IPS-18a (cell line): ENCODE measurements at regions not wholly inside any gene's neighbourhood (a gene's known extent, or its start where the extent isn't known, plus 50 kb on each side); places are given as distances from the start of the nearest gene placed in this dataset.

ENCODE experiments used
- H3K27ac ChIP-seq: one replicate; pipeline ENCODE4 v1.5.1; 2013; ENCODE audit warnings: low read length
- H3K27me3 ChIP-seq: one replicate; pipeline ENCODE4 v1.6.1; 2013; ENCODE audit warnings: mild to moderate bottlenecking, low read length; ENCODE audit not compliant: control insufficient read depth, insufficient read depth
- H3K36me3 ChIP-seq: one replicate; pipeline ENCODE4 v1.6.1; 2013; ENCODE audit warnings: low read depth, low read length; ENCODE audit not compliant: control insufficient read depth
- H3K4me1 ChIP-seq: one replicate; pipeline ENCODE4 v1.6.1; 2013; ENCODE audit warnings: low read depth, low read length; ENCODE audit not compliant: control insufficient read depth
- H3K4me3 ChIP-seq: one replicate; pipeline ENCODE4 v1.5.1; 2013; ENCODE audit warnings: low read length
- H3K9ac ChIP-seq: one replicate; pipeline ENCODE4 v1.6.1; 2013; ENCODE audit warnings: mild to moderate bottlenecking, low read length, moderate library complexity
- H3K9me3 ChIP-seq: one replicate; pipeline ENCODE4 v1.6.1; 2013; ENCODE audit warnings: low read depth, low read length; ENCODE audit not compliant: control insufficient read depth

DNA sequence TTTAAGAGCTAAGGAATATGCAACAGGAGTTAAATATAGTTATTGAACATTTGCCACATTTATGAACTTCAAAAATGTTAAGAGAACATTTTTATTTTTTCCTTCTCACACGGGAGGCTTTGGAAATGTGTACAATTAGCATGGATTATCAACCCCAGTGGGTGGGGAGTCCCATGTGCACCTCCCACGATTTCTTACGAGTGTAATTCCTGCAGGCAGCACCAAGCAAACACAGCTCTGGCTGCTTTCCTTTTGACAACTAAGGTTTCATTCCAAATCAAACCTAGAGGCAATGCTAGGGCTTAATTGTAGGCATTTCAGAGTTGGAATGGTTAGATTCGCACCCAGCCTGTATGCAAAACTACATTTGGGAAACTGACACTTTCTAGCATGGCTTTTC, 460.9 kb downstream of the METTL15 start:
- Histone ChIP-seq H3K27ac (no peak overlapping the region), H3K36me3 (no peaks in the 10 kb centered on the region), H3K4me3 (no peak overlapping the region), H3K9ac (no peak overlapping the region), H3K27me3 (peaks cover 32% of the 10 kb centered on the region), H3K4me1 (peaks cover 5% of the 10 kb centered on the region), H3K9me3 (no peaks in the 10 kb centered on the region)

DNA sequence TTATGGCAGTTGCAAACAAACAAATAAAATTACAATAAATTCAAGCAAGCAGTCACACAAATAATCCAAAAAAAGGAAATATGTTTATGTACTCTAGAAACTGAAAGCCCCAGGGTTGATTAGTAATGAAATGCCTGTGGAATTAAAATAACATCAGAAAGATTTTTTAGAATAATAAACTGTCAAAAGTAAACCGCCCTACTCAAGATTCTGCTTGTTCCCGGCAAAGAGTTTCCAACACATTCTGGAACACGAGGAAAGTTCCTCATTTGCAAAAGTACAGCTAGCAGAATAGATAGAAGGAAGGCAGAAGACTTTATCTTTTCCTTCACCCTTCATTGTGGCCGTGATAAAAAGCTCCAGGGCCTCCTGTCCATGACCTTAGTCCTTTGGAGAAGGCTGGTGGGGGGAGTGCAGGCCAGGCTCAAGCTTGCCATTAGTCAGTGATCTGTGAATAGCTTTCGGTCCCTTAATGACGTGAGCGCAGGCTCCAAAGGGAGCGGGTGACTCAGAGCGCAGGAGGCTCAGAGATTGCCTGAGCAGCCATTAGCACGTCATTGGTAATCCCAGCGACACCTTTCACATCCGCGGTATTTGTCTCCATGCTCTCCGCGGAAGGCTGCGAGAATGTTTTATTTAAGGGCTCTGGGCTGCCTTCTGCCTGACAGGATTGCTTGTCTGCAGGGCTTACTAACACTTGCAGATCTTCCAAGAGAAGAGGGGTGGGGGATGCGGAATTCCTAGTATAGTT, 458.3 kb downstream of the METTL15 start:
- Histone ChIP-seq H3K27me3 (peaks cover 48% of the 10 kb centered on the region), H3K9me3 (no peaks in the 10 kb centered on the region), H3K36me3 (no peaks in the 10 kb centered on the region), H3K4me3 (peak overlapping the region; percentile 22), H3K4me1 (peaks cover 5% of the 10 kb centered on the region), H3K9ac (no peak overlapping the region), H3K27ac (no peak overlapping the region)

DNA sequence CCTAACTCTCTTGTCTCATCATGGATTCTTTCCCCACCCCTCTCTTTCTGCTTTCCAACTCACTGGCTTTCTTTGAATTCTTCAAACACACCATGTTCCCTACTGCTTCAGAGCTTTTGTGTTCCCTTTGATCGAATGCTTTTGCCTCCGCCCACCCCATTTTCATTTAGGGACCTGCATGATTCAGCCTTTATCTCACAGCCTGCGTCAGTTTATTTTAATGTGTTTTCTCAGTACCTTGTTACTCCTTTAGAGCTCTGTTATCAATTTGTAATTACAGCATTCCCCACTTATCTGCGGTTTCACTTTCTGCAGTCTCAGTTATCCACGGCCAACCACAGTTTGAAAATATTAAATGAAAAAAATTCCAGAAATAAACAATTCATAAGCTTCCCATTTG, 451.3 kb downstream of the METTL15 start:
- Histone ChIP-seq H3K9me3 (no peaks in the 10 kb centered on the region), H3K27ac (no peak overlapping the region), H3K4me1 (no peaks in the 10 kb centered on the region), H3K36me3 (no peaks in the 10 kb centered on the region), H3K27me3 (peaks cover 81% of the 10 kb centered on the region), H3K4me3 (no peak overlapping the region), H3K9ac (no peak overlapping the region)

DNA sequence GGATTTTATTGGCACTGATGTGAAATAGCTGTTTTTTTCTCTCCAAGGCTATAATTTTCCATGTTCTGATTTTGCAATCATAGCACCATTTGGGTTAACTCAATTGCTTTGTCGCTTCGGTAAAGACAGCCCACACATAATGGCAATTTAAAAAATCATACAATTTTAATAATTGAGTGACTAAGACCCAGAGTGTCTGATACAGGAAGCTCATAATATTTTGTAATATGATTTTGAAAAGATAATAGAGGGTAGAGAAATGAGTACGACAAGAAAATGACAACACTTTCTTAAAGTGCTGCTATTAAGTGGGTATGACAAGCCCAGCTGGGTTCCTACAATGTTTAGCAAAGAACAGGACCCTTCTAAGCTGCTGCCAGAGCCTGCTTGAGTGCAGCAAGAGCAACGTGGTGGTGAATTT, 439.1 kb downstream of the METTL15 start:
- Histone ChIP-seq H3K4me3 (no peak overlapping the region), H3K9me3 (no peaks in the 10 kb centered on the region), H3K36me3 (no peaks in the 10 kb centered on the region), H3K27me3 (no peaks in the 10 kb centered on the region), H3K4me1 (no peaks in the 10 kb centered on the region), H3K27ac (no peak overlapping the region), H3K9ac (no peak overlapping the region)

- Histone ChIP-seq H3K4me1 (no peaks in the 10 kb centered on the region), H3K36me3 (no peaks in the 10 kb centered on the region), H3K27ac (no peak overlapping the region), H3K4me3 (no peak overlapping the region), H3K9me3 (no peaks in the 10 kb centered on the region), H3K9ac (no peak overlapping the region), H3K27me3 (no peaks in the 10 kb centered on the region)
Measured at GRCh38 chr11:28545536-28545935, 437.3 kb downstream of the METTL15 start.

- no peaks in the 10 kb centered on the region for H3K9me3 ChIP-seq
- H3K27ac ChIP-seq, result no peak overlapping the region
- no peak overlapping the region for H3K4me3 ChIP-seq
Measured at GRCh38 chr11:28542561-28542960, 434.4 kb downstream of the METTL15 start.

GRCh38 chr11:28539239-28540030, 431.2 kb downstream of the METTL15 start:
- no peak overlapping the region for H3K9ac ChIP-seq
- H3K4me1 ChIP-seq, result no peaks in the 10 kb centered on the region
- no peaks in the 10 kb centered on the region for H3K27me3 ChIP-seq
- H3K27ac ChIP-seq, result no peak overlapping the region
- no peaks in the 10 kb centered on the region for H3K36me3 ChIP-seq
- H3K4me3 ChIP-seq, result no peak overlapping the region
- no peaks in the 10 kb centered on the region for H3K9me3 ChIP-seq

More at GRCh38 chr11:28542561-28542960, 434.4 kb downstream of the METTL15 start:
- no peaks in the 10 kb centered on the region for H3K4me1 ChIP-seq
- no peaks in the 10 kb centered on the region for H3K36me3 ChIP-seq
- no peak overlapping the region for H3K9ac ChIP-seq
- H3K27me3 ChIP-seq, result no peaks in the 10 kb centered on the region

DNA sequence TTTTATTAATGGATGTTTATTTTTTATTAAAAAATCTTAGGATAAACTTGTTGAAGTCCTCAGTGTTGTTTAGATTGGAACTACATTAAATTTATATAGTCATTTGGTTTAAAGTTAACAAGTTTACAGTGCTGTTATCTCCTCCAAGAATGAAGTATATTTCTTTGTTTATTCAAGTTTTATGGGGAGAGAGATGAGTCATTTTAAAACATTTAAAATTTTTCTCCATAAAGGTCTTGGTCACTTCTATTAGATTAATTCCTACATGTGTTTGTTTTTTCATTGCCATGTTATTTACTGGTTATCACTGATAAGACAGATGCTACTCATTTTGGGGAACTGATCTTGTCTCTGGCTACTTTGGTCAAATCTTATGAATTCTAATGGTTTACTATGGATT, 429.6 kb downstream of the METTL15 start:
- H3K27ac ChIP-seq, result no peak overlapping the region
- no peaks in the 10 kb centered on the region for H3K9me3 ChIP-seq
- H3K4me1 ChIP-seq, result no peaks in the 10 kb centered on the region
- H3K27me3 ChIP-seq, result no peaks in the 10 kb centered on the region
- no peaks in the 10 kb centered on the region for H3K36me3 ChIP-seq
- H3K9ac ChIP-seq, result no peak overlapping the region
- H3K4me3 ChIP-seq, result no peak overlapping the region

- Histone ChIP-seq H3K36me3 (no peaks in the 10 kb centered on the region), H3K27ac (no peak overlapping the region), H3K27me3 (no peaks in the 10 kb centered on the region), H3K9me3 (no peaks in the 10 kb centered on the region), H3K4me1 (no peaks in the 10 kb centered on the region), H3K9ac (no peak overlapping the region), H3K4me3 (no peak overlapping the region)
Measured at GRCh38 chr11:28536504-28537267, 428.5 kb downstream of the METTL15 start.

DNA sequence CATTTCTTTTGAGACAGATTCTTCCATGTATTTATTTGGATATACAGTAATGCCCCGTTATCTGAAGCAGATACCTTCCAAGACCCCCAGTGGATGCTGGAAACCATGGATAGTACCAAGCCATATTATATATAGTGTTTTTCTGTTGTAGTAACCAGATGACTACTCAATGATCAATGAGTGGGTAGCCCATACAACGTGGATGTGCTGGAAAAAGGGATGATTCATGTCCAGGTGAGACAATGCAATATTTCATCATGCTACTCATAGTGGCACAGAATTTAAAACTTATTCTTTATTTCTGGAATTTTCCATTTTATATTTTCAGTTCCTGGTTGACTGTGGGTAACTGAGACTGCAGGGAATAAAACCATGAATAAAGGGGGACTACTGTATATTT, 427.5 kb downstream of the METTL15 start:
- no peaks in the 10 kb centered on the region for H3K4me1 ChIP-seq
- H3K9ac ChIP-seq, result no peak overlapping the region
- H3K4me3 ChIP-seq, result no peak overlapping the region
- no peaks in the 10 kb centered on the region for H3K27me3 ChIP-seq
- no peaks in the 10 kb centered on the region for H3K9me3 ChIP-seq
- H3K27ac ChIP-seq, result no peak overlapping the region
- no peaks in the 10 kb centered on the region for H3K36me3 ChIP-seq

- Histone ChIP-seq H3K36me3 (no peaks in the 10 kb centered on the region), H3K27me3 (no peaks in the 10 kb centered on the region), H3K9me3 (peaks cover 10% of the 10 kb centered on the region), H3K4me3 (no peak overlapping the region), H3K27ac (no peak overlapping the region), H3K4me1 (no peaks in the 10 kb centered on the region), H3K9ac (no peak overlapping the region)
Measured at GRCh38 chr11:28529540-28530410, 421.6 kb downstream of the METTL15 start.
